ENCODE measurements at regions not wholly inside any gene's neighbourhood (a gene's known extent, or its start where the extent isn't known, plus 50 kb on each side); places are given as distances from the start of the nearest gene placed in this dataset.
"Not testable (repeated sequence)": the region's sequence is repeated elsewhere in the genome, so short reads cannot be mapped to it uniquely, and the experiment has no call there.

DNA sequence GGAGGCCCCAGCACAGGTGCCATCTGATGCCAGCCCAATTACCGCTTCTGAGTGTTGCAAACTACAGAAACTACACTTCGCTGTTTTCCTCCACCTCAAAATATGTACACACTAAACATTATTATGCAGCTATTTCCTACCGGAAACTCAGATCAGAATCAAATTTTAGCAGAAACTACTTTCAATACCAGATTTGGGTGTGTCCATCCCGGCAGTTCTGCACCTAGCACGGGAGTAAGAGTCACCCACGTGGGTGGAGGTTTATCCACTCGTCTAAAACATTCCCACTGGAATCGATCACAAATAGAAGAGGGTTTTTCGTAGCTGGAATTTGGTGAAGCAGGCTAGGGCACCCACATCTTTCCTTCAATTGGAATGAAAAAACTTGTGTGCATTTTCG is 214.4 kb upstream of the PRKCQ start:
- no peak for DNase-seq

DNA sequence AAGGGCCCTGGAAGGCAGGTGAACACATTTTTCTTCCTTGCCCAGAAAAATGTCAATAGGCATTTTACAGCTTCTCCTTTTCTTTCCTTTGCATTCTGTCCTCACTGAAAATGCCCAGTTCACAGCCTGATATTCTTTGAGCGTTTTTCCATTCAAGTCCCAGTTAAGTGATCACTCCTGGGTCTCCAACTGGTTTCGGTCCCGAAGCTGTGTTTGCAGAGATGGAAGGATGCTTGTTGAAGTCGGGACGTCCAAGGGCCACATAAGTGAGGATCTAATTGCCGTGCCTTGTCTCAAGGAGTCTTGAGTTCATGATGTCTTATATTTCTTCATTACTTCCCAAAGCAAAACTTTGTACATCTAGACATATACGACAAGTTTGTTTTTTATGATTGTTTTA is 208.7 kb upstream of the PRKCQ start:
- no peak for DNase-seq

DNA sequence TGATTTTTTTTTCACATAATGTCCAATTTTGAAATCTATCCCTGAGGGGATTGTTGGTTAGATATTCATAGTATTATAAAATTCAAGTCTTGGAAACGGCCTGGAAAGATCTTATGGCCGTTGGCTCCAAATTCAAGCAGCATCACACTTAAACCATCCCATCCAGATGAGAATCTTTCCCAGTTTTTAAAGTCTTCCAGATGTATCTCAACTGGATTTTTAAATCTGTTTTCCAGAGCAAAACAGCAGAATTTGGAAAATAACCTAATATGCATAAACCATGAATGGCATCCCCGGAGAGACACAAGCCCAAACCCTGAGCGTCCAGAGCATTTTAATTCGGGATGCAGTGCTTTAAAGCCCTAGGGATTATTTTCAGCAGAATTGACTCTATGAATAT is 208.2 kb upstream of the PRKCQ start:
- no peak for DNase-seq

DNA sequence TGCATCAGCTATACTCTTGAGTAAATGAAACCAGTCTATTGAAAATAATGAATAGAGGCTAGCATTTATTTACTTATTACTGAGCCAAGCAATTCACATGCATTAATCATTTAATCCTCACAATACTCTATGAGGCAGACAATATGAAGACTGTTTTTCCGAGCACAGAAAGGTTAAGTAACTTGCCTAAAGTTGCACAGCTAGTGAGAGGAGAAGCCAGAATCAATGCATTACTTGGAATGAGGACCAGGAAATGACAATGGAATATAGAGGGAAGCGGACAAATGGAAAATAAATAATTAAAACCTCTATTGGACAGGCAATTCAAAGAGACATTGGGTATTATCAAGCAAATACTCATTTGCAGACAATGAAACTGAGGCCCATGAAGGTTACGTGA is 207.6 kb upstream of the PRKCQ start:
- DNase-seq: no peak

DNA sequence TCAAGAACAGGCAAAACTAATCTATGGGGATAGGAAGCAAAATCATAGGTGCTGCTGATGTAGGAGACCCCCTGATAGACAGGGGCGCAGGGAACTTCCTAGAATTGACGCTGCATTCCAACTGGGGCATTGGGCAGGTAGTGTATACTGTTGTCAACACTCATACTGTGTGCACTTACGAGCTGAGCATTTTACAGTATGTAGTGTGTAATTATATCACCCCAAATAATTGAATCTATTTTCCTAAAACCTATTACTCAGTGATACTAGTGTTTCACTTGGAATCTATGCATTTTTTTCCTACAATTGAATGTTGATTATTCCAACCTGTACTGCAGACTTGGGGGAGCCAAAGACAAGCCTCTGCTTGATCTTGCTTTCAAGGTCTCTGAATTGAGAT is 207.0 kb upstream of the PRKCQ start:
- no peak for DNase-seq

DNA sequence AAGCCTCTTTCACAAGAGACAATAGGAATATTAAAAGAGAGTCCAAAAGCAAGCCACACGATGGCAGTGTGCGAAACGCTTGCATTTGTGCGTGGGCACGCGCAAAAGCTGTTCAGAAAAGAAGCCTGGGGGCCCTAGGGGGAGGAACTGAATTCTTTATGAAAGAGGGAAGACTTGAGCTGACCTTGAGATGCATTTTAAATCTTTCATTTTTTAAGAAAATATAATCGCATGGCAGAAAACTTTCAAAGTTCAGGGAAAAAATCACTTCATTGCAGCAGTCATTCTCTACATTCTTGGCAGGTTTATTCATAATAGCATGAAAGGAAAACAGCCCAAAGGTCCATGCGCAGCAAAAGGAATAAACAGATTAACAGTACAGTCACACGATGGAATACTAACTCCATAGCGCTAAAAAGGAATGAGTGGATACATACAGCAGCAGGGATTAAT is 206.5 kb upstream of the PRKCQ start:
- DNase-seq: no peak

DNA sequence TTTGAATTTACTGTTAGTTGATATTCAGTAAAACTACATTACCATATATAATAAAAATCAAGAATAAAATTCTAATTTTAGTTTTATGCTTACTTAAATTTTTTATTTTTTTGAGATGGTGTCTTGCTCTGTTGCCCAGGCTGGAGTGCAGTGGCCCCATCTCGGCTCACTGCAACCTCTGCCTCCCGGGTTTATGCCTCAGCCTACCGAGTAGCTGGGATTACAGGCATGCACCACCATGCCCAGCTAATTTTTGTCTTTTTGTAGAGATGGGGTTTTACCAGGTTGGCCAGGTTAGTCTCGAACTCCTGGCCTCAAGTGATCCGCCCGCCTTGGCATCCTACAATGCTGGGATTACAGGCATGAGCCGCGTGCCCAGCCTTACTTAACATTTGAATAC is 204.4 kb upstream of the PRKCQ start:
- DNase-seq: not testable (repeated sequence)

DNA sequence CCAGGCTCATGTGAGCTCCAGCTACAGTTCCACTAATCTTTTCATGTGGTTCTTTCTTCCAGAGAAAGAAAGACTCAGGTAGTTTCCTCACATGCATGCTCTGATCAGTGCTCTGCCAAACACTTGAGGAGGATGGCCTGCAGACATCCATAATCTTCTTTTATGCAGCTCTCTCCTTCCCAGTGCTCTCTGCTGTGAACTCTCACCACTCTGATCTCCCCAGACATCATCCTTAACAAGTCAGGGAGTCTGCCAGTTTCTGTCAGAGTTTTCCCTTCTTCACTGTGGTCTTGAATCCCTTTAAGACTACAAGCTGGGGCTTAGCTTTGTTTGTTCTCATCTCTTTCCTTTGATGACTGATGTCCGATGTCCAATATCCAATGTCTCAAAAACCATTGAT is 203.4 kb upstream of the PRKCQ start:
- DNase-seq: no peak

DNA sequence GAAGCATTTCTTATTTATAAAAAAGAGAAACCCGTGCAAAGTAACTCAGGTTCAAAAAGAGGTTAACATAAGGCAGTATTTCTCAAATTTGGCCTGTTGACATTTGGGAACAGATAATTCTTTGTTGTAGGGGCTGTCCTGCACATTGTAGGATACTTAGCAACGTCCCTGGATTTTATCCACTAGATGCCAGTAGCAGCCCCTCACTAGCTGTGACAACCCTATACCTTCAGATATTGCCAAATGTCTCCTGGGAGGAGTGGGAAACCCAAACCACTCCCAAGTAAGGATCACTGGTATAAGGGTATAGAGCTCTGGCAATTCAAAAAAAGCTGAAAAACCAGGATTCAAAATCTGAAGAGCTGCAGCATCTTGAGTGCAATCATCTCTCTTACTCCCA is 202.3 kb upstream of the PRKCQ start:
- DNase-seq: no peak

DNA sequence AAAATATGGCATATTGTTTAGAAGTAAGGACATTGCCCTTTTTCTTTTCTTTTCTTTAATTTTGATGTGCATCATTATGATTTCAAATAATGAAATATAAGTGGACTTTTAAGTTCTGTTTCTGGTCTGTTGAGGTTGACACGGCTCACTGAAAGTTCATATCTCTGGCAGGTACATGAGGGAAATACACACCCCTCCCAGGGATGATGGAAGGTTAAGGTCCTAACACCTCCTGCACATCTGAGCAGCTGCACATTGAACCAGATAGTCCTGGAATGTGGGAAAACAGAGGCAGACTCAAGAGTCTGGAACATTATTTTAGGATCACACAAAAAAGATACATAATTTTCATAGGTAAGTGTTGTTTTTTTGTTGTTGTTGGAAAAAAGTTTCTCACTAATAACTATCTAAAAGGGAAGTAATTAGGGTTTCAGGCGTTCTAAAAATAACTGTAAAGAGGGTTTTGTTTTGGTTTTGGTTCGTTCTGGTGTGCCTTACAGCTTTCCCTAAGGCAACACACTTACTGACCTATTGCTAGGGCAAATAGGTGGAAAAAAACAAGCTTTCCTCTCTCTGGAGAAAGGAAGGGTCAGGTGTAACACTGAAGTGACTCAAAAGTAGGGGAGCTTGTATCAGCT is 201.2 kb upstream of the PRKCQ start:
- no peak for DNase-seq

DNA sequence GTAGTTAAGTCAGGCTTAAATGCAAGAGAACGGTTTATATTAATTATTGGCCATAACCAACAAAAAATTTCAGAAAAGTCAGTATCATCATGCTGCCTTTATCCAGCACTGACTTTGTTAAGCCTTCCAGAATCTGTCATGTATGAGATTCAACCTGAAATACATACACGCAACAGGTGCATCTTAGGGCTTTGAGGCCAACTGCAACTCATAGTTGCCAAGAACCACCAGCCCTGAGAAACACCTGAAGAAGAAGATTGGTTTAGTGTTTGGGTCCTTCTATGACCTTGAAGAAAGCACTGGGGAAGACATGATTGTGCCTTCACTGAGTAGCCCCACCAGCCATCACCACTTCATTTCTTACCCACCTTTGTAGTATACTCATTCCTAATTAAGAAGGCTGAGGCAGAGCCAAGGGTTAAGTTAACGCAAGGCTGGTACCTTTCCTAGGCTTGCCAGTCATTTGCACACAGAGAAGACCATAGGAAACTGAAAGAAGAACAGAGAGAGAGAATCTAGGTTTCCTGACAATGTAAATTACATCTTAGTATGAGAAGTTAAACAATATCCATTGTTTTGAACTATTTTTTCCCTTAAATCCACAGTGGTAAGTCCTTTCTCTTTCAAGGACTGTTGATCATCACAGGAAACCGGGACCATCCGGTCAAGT is 200.1 kb upstream of the PRKCQ start:
- no peak for DNase-seq

DNA sequence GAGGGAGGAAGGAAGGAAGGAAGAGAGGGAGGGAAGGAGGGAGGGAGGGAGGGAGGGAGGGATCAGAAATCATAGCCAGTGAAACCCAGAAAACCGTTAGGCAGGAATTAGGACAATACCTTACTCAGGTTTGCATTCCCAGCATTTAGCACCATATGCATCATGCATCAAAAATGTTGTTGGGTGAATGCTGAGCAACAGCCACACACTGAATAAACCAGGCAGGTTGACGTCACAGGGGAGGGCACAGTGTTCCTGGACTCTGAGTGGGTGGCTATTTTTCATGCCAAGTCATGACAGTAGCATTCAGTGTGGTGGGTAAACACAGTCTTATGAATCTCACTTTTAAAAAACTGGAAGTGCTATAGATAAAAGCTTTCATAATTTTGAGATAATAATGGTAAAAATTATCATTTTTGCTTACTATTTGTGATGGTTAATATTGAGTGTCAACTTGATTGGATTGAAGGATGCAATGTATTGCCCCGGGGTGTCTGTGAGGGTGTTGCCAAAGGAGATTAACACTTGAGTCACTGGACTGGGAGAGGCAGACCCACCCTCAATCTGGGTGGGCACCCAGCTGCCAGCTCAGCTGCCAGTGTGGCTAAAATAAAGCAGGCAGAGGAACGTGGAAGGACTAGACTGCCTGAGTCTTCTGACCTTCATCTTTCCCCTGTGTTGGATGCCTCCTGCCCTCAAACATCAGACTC is 199.1 kb upstream of the PRKCQ start:
- no peak for DNase-seq

DNA sequence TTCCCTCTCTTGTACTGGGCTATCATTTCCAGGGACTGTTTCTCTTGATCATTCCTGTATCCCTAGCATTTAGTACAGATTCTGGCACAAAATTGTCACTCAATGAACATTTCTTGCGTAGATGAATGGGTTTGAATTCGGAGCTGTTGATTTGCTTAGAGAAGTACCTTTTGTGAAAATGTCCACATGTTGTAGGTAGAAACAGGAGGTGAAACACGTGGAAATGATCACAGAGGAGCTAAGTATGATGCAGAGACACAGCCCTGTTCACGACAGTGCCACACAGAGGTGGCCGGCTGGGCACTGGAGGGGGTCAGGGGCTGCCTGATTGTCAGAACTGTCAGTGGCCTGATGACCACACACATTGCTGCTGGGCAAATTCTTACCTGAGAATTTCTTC is 196.1 kb upstream of the PRKCQ start:
- no peak for DNase-seq

DNA sequence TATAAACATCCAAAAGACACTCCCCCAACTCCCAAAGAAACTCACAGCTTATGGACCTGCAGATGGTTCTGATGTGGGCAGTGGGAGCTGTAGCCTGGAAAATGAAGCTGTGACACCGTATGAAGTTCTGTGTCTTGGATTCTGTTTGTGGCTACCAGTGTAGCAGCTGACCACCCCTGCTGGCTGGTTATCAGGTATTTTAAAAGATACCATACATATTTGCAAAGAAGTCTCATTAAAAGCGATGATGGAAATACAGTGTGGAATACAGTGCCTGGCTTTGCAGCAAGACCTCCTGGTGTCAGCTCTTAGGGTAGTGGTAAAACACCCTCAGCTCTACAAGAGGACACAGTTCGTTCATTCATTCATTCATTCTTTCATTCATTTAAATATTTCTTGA is 194.3 kb upstream of the PRKCQ start:
- DNase-seq: no peak

DNA sequence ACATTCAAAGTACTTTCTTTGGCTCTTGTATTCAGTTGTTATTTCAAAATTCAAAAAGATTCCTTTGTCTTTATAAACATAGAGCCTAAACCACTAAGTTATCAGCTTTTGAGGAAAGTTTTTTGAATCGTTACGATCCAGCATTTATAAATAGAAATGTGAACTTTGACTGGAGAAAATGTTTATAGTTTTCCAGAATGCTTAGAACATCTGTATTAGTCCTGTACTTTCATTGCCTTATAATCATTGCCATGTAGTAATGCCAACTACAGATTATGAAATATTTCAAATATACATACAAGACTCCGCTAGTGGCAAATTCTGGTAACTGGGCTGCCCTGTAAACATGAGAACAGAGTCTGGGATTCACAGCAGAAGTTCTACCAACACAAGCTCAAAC is 191.3 kb upstream of the PRKCQ start:
- DNase-seq: no peak

DNA sequence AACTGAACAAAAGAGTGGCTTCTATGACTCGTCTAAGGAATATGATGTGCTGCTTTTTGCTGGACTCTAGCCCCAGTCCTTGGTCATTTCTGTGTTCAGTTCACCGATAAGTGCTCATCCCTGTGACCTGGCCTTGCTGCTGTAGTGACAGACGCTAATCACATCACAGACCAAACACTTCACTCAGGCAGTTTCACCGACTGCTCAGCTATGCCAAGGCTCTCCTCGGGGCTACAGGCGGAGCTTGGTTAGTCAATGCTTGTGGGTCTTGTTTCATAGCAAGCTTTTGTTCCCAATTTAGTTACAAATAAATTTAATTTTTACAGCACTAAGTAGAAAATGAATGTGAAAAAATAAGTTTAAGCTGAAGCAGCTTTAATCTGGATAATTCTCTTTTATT is 190.8 kb upstream of the PRKCQ start:
- DNase-seq: no peak

DNA sequence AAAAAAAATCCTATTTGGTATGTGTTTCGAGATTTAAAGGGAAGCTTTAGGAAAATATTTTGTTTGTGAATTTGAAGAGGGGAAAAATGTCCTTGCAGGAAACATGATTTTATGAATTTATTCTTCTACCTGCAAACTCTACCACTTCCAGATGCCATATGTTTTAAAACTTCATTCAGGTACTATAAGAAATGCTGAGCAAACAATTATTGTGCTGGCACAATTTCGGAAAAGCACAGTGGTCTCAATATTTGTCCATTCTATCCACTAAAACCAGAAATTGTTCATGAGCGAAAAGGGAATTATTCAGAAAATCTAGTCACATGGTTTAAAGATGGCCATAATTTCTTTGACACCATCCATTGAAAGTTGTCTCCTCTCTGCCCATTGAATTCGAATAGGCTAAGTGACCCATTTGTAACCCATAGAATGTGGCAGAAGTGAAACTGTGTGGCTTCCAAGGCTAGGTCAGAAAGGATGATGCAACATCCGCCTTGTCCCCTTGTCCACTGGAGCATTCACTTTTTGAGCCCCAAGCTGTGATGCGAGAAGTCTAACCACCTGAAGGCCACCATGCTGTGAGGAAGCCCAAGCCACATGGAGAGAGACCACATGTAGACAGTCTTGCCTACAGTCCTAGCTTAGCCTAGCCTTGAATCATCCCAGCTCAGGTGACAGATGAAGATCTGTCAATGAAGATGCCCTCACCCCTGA is 189.8 kb upstream of the PRKCQ start:
- no peak for DNase-seq

DNA sequence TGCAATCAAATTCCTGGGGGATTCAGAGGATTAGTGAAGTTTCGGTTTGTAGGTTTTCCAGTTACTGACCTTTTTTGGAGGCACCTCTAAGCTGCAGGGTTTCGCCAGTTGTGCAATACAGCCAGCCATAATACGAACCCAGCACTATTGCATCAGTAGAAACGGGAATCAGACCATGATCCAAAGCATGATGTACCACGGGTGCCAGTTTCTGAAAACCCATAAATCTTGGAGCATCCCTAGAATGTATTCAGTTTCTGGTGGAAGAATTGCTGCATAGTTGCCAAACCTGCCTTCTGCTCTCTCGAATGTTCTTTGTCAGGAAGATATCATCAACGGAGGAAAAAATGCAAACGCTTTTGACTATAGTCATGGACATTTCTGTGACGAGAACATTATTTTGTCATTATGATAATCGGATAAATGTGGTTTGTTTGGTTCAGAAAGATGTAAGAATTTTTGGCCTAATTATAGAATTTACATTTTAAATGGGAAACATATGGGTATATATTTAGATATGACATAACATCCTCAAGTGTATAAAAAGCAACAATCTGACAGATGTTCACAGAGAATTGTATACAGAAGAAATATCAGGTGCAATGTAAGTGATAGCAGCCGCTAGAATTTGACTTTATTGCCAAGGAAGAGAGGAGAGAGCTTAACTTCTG is 186.2 kb upstream of the PRKCQ start:
- no peak for DNase-seq

DNA sequence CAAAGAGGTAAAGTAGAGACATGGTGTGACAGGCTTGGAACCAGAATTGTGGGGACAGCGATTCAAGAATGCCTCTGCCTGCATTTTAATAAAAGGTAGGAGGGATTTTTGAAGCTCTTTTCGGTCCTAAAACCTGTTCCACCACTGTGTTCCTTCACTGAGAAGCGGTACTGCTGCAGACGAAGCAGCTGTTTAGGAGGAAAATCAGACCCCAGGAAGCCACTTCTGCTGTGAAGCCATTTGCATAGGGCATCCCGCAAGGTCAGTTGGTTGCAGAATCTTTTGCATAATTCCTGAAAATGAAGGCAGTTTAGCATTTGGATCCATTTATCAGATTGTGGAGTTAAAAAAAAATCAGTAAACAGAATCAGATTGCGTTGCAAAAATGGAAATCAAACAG is 183.3 kb upstream of the PRKCQ start:
- DNase-seq: no peak

DNA sequence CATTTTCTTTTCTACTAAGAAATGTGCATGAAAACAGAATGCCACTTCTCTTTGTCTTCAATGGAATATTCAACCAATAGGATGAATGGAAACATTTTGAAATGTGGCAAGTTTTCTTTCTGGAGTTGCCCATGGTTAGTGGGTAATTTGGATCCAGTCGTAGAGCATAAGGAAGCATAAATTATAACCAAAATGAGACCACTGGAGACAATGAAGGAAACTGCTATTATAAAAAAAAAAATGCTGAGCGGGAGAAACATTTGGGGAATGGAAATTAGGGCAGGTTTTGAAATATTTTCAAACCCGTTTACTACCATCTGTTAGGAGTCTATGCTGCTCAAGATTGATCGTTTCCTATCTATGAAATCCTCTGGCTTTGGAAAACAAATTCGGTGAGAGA is 182.9 kb upstream of the PRKCQ start:
- no peak for DNase-seq

DNA sequence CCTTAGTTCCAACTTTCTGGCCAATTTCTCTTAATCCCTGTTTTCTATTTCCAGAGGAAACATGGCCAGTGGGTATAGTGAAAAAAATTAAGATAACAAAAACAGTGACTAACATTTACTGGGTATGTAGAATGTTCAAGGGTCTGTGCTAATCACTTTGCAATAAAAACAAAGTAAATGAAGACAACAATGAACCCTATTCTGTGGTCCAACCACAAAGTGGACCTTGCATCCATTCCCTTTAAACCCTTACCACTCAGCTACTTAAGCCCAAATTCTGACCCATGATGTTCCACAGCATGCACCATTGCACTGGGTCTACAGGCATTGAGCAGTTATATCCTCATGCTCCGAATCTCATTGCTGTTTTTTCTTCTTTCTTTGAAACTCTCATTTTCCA is 179.9 kb upstream of the PRKCQ start:
- no peak for DNase-seq

DNA sequence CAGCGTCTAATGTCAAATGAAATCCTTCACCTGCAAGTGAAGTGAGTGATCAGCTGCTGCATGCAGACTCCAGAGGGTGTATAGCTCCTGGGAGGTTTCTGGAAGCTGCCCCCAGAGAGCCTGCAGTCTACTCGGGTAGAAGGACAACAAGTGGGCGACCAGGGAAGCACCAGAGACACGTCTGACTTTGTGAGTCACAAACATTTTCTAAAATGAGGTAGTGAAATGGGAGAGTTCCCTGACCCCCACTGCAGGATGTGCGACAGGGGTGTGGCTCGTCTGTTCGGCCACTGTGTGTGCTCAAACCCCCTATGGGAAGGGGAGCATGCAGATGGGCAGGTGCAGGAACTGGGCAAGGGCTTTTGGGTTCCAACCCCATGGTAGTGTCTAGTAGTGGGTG is 177.1 kb upstream of the PRKCQ start:
- no peak for DNase-seq

DNA sequence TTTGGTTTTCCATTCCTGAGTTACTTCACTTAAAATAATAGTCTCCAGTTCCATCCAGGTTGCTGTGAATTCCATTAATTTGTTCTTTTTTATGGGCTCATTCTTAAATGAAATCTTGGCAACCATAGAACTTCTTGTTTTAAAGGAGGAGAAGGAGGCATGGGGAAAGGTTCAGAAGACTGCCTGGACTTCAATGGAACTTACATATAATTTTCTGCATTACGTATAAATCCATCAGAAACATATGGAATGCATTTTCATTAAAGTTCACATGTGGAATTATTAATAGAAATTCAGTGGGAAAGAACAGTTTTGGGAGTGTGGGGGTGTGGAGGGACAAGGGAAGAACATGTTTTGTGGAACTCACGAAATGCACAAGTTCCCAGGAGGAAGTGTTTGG is 176.6 kb upstream of the PRKCQ start:
- no peak for DNase-seq

Measured in NCI-H187 treated with DMSO at 0.1 percent for 48 hours (cell line).